KMS-11 (cell line): ENCODE measurements at regions not wholly inside any gene's neighbourhood (a gene's known extent, or its start where the extent isn't known, plus 50 kb on each side); places are given as distances from the start of the nearest gene placed in this dataset.

Source experiments
- H2AFZ ChIP-seq: fragments of 200-600 bp; sonication (generic); 2 replicates; pipeline ENCODE4 v1.6.1; 2016; ENCODE audit warnings: antibody characterized with exemption, mixed run types, low read depth
- H3K27ac ChIP-seq: fragments of 200-600 bp; sonication (generic); 2 replicates; pipeline ENCODE4 v1.6.1; 2016; ENCODE audit warnings: mild to moderate bottlenecking, mixed run types
- H3K27me3 ChIP-seq: fragments of 200-600 bp; sonication (generic); 2 replicates; pipeline ENCODE4 v1.6.1; 2017; ENCODE audit warnings: mild to moderate bottlenecking, low read depth, mixed run types, moderate library complexity; ENCODE audit not compliant: insufficient read depth
- H3K36me3 ChIP-seq: fragments of 200-600 bp; sonication (generic); 2 replicates; pipeline ENCODE4 v1.6.1; 2017; ENCODE audit warnings: mild to moderate bottlenecking, mixed run types; ENCODE audit not compliant: insufficient read depth
- H3K4me1 ChIP-seq: fragments of 200-600 bp; sonication (generic); 2 replicates; pipeline ENCODE4 v1.6.1; 2016; ENCODE audit warnings: mild to moderate bottlenecking, low read depth, mixed run types; ENCODE audit not compliant: poor library complexity, severe bottlenecking
- H3K4me2 ChIP-seq: fragments of 200-600 bp; sonication (generic); 2 replicates; pipeline ENCODE4 v1.7.0; 2016; ENCODE audit warnings: mild to moderate bottlenecking, mixed run types
- H3K4me3 ChIP-seq: fragments of 200-600 bp; sonication (generic); IDR thresholded peaks from 2 replicates; pipeline ENCODE4 v1.6.1; 2017; ENCODE audit warnings: low read depth, low read length, mixed read lengths; ENCODE audit not compliant: insufficient read depth
- H3K79me2 ChIP-seq: fragments of 200-600 bp; sonication (generic); 2 replicates; pipeline ENCODE4 v1.6.1; 2016; ENCODE audit warnings: low read depth, mixed run types; ENCODE audit not compliant: insufficient read depth
- H3K9ac ChIP-seq: fragments of 200-600 bp; sonication (generic); 2 replicates; pipeline ENCODE4 v1.6.1; 2016; ENCODE audit warnings: mild to moderate bottlenecking, mixed run types
- H4K20me1 ChIP-seq: fragments of 200-600 bp; sonication (generic); 2 replicates; pipeline ENCODE4 v1.6.1; 2016; ENCODE audit warnings: mild to moderate bottlenecking, mixed run types; ENCODE audit not compliant: insufficient read depth
- CTCF ChIP-seq: fragments of 200-600 bp; sonication (generic); conservative IDR thresholded peaks from 2 replicates; pipeline ENCODE4 v1.6.1; 2017; ENCODE audit warnings: low read depth, mild to moderate bottlenecking, antibody characterized with exemption, low read length, moderate library complexity, mixed read lengths

GRCh38 chr6:12613811-12614210 is 102.8 kb upstream of the PHACTR1 start:
- H3K4me3 ChIP-seq, result no peak overlapping the region
- no peak overlapping the region for H3K9ac ChIP-seq
- no peaks in the 10 kb centered on the region for H3K79me2 ChIP-seq
- H3K4me1 ChIP-seq, result no peaks in the 10 kb centered on the region
- H3K27ac ChIP-seq, result no peak overlapping the region
- no peak overlapping the region for H3K4me2 ChIP-seq
- no peaks in the 10 kb centered on the region for H3K36me3 ChIP-seq
- no peak overlapping the region for H2AFZ ChIP-seq
- H3K27me3 ChIP-seq, result no peaks in the 10 kb centered on the region
- H4K20me1 ChIP-seq, result no peaks in the 10 kb centered on the region
- no peak for TF ChIP-seq CTCF

GRCh38 chr6:12614456-12614855 is 102.1 kb upstream of the PHACTR1 start:
- no peak overlapping the region for H3K4me2 ChIP-seq
- no peak overlapping the region for H3K4me3 ChIP-seq
- no peaks in the 10 kb centered on the region for H3K27me3 ChIP-seq
- H3K27ac ChIP-seq, result no peak overlapping the region
- H3K36me3 ChIP-seq, result no peaks in the 10 kb centered on the region
- H2AFZ ChIP-seq, result no peak overlapping the region
- H3K9ac ChIP-seq, result no peak overlapping the region
- no peaks in the 10 kb centered on the region for H4K20me1 ChIP-seq
- H3K4me1 ChIP-seq, result no peaks in the 10 kb centered on the region
- no peaks in the 10 kb centered on the region for H3K79me2 ChIP-seq
- TF ChIP-seq CTCF, result no peak

GRCh38 chr6:12618296-12618695 is 98.3 kb upstream of the PHACTR1 start:
- TF ChIP-seq CTCF, result no peak
- H3K4me3 ChIP-seq, result no peak overlapping the region
- H4K20me1 ChIP-seq, result no peaks in the 10 kb centered on the region
- H3K9ac ChIP-seq, result no peak overlapping the region
- H3K27me3 ChIP-seq, result no peaks in the 10 kb centered on the region
- no peaks in the 10 kb centered on the region for H3K79me2 ChIP-seq
- H3K36me3 ChIP-seq, result no peaks in the 10 kb centered on the region
- no peaks in the 10 kb centered on the region for H3K4me1 ChIP-seq
- H3K27ac ChIP-seq, result no peak overlapping the region
- no peak overlapping the region for H3K4me2 ChIP-seq
- no peak overlapping the region for H2AFZ ChIP-seq

- Histone ChIP-seq H3K36me3 (no peaks in the 10 kb centered on the region), H4K20me1 (no peaks in the 10 kb centered on the region), H3K9ac (no peak overlapping the region), H3K4me1 (no peaks in the 10 kb centered on the region), H3K27ac (no peak overlapping the region), H3K79me2 (no peaks in the 10 kb centered on the region), H3K4me2 (no peak overlapping the region), H2AFZ (no peak overlapping the region), H3K27me3 (no peaks in the 10 kb centered on the region), H3K4me3 (no peak overlapping the region)
- no peak for TF ChIP-seq CTCF
Observed at GRCh38 chr6:12621754-12622153, 94.8 kb upstream of the PHACTR1 start.

GRCh38 chr6:12622566-12622965 is 94.0 kb upstream of the PHACTR1 start:
- TF ChIP-seq CTCF, result no peak
- H3K27me3 ChIP-seq, result no peaks in the 10 kb centered on the region
- no peak overlapping the region for H2AFZ ChIP-seq
- H3K4me3 ChIP-seq, result no peak overlapping the region
- H4K20me1 ChIP-seq, result no peaks in the 10 kb centered on the region
- H3K4me2 ChIP-seq, result no peak overlapping the region
- H3K4me1 ChIP-seq, result no peaks in the 10 kb centered on the region
- no peak overlapping the region for H3K9ac ChIP-seq
- H3K79me2 ChIP-seq, result no peaks in the 10 kb centered on the region
- no peak overlapping the region for H3K27ac ChIP-seq
- no peaks in the 10 kb centered on the region for H3K36me3 ChIP-seq
